ENCODE measurements at regions not wholly inside any gene's neighbourhood (a gene's known extent, or its start where the extent isn't known, plus 50 kb on each side); places are given as distances from the start of the nearest gene placed in this dataset.

- TF ChIP-seq CTCF (IDR thresholded peaks at IDR 0.05; ENCODE audit: insufficient read depth, low read length, poor library complexity, severe bottlenecking) (no peak), EZH2phosphoT487 (conservative IDR thresholded peaks at IDR 0.05; ENCODE audit: low read length) (no peak)
- H3K9ac ChIP-seq (ENCODE audit: low read length): no peak overlapping the region
- no peaks in the 10 kb centered on the region for H3K9me3 ChIP-seq (ENCODE audit: insufficient read depth, low read length)
- no peaks in the 10 kb centered on the region for H3K27me3 ChIP-seq (ENCODE audit: low read length)
- no peaks in the 10 kb centered on the region for H3F3A ChIP-seq (ENCODE audit: insufficient read depth)
- H3K9me2 ChIP-seq (replicated peaks; ENCODE audit: insufficient read depth, low read length): no peaks in the 10 kb centered on the region
- H2AFZ ChIP-seq (ENCODE audit: low read depth, low read length, severe bottlenecking): no peak overlapping the region
- no peak overlapping the region for H3K4me3 ChIP-seq (ENCODE audit: insufficient read depth, low read length, poor library complexity, severe bottlenecking)
- H3K4me2 ChIP-seq (ENCODE audit: low read depth, low read length, poor library complexity, severe bottlenecking): no peak overlapping the region
- H3K36me3 ChIP-seq (ENCODE audit: low read length): no peaks in the 10 kb centered on the region
- H3K79me2 ChIP-seq (ENCODE audit: insufficient read depth, low read length): no peaks in the 10 kb centered on the region
- no peaks in the 10 kb centered on the region for H4K20me1 ChIP-seq (ENCODE audit: low read depth, low read length)
- H3K27ac ChIP-seq (ENCODE audit: low read depth, low read length): no peak overlapping the region
These were observed 60.5 kb upstream of the KCNG1 start for GRCh38 chr20:51083447-51083846.

DNA sequence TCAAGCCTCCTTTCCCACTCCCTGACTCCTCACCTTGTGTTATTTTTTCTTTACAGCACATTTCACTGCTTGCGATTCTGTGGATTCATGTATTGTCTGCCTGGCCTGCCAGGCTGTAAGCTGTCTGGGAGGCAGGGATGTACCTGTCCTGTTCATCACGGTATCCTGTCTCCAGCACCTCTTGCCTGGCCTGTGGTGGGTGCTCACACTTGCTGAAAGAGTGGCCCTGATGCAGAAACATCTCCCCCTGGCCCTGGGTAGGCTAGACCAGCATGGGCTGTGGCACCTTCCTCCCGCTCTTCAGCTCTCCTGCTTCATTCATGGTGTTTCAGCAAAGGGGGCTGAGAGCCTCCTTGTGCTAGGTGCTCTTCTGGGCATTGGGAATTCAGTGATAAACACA, 60.1 kb upstream of the KCNG1 start:
- Histone ChIP-seq H3K36me3 (ENCODE audit: low read length) (no peaks in the 10 kb centered on the region), H3K4me3 (ENCODE audit: insufficient read depth, low read length, poor library complexity, severe bottlenecking) (no peak overlapping the region), H3F3A (ENCODE audit: insufficient read depth) (no peaks in the 10 kb centered on the region), H4K20me1 (ENCODE audit: low read depth, low read length) (no peaks in the 10 kb centered on the region), H3K4me2 (ENCODE audit: low read depth, low read length, poor library complexity, severe bottlenecking) (no peak overlapping the region), H3K9me3 (ENCODE audit: insufficient read depth, low read length) (no peaks in the 10 kb centered on the region), H2AFZ (ENCODE audit: low read depth, low read length, severe bottlenecking) (no peak overlapping the region), H3K27me3 (ENCODE audit: low read length) (no peaks in the 10 kb centered on the region), H3K9me2 (replicated peaks; ENCODE audit: insufficient read depth, low read length) (no peaks in the 10 kb centered on the region), H3K9ac (ENCODE audit: low read length) (no peak overlapping the region), H3K79me2 (ENCODE audit: insufficient read depth, low read length) (no peaks in the 10 kb centered on the region), H3K27ac (ENCODE audit: low read depth, low read length) (no peak overlapping the region)
- TF ChIP-seq CTCF (IDR thresholded peaks at IDR 0.05; ENCODE audit: insufficient read depth, low read length, poor library complexity, severe bottlenecking) (no peak), EZH2phosphoT487 (conservative IDR thresholded peaks at IDR 0.05; ENCODE audit: low read length) (no peak)

- Histone ChIP-seq H3K27ac (ENCODE audit: low read depth, low read length) (no peak overlapping the region), H3K36me3 (ENCODE audit: low read length) (no peaks in the 10 kb centered on the region), H3K9me3 (ENCODE audit: insufficient read depth, low read length) (no peaks in the 10 kb centered on the region), H3K9ac (ENCODE audit: low read length) (no peak overlapping the region), H3K27me3 (ENCODE audit: low read length) (0 out of 2 replicates have a peak, but pooled peaks cover 2% of the 10 kb centered on the region), H3K4me2 (ENCODE audit: low read depth, low read length, poor library complexity, severe bottlenecking) (no peak overlapping the region), H3F3A (ENCODE audit: insufficient read depth) (no peaks in the 10 kb centered on the region), H3K4me3 (ENCODE audit: insufficient read depth, low read length, poor library complexity, severe bottlenecking) (no peak overlapping the region), H2AFZ (ENCODE audit: low read depth, low read length, severe bottlenecking) (no peak overlapping the region), H4K20me1 (ENCODE audit: low read depth, low read length) (no peaks in the 10 kb centered on the region), H3K9me2 (replicated peaks; ENCODE audit: insufficient read depth, low read length) (no peaks in the 10 kb centered on the region), H3K79me2 (ENCODE audit: insufficient read depth, low read length) (no peaks in the 10 kb centered on the region)
- TF ChIP-seq CTCF (IDR thresholded peaks at IDR 0.05; ENCODE audit: insufficient read depth, low read length, poor library complexity, severe bottlenecking) (no peak), EZH2phosphoT487 (conservative IDR thresholded peaks at IDR 0.05; ENCODE audit: low read length) (no peak)
These were observed 57.6 kb upstream of the KCNG1 start for GRCh38 chr20:51080516-51080915.

Data from SU-DHL-6 (cell line).